Endothelial cell of umbilical vein (primary cell): ENCODE measurements at regions not wholly inside any gene's neighbourhood (a gene's known extent, or its start where the extent isn't known, plus 50 kb on each side); places are given as distances from the start of the nearest gene placed in this dataset.

ENCODE experiments used
- BruUV-seq: library from RNA; stranded (reverse); fragments of 400-500 nt; replicated peaks from 2 replicates; lab custom pipeline; 2021; lab: Mats Ljungman, UMichigan
- CTCF ChIA-PET: fragments of 300-600, 350-600 bp; sonication (Branson Sonifier 250); formaldehyde crosslinking; loops from one replicate; lab custom pipeline; 2021; ENCODE audit warnings: antibody characterized with exemption, inconsistent platforms; lab: Charles Lee
- POLR2A ChIA-PET: fragments of 300-600, 350-600 bp; sonication (Branson Sonifier 250); formaldehyde crosslinking; loops from one replicate; lab custom pipeline; 2021; ENCODE audit warnings: antibody characterized with exemption, inconsistent platforms; lab: Charles Lee
- DNase-seq: peaks from one replicate; pipeline ENCODE4 v3.0.0-alpha.2; 2011; ENCODE audit warnings: low read depth, low spot score
- FAIRE-seq: peaks from 2 replicates; lab custom pipeline; 2011; peaks lifted over from hg19 to GRCh38; lab: Jason Lieb, UNC
- H2AFZ ChIP-seq: 2 replicates; pipeline ENCODE4 v1.6.0; 2012; ENCODE audit warnings: low read depth, low read length, control low read depth, inconsistent platforms
- H3K27ac ChIP-seq: 2 replicates; pipeline ENCODE4 v1.5.1; 2011; ENCODE audit warnings: low read depth, mild to moderate bottlenecking, control low read depth, low read length, moderate library complexity; ENCODE audit not compliant: insufficient read depth
- H3K27me3 ChIP-seq, 2 experiments: 2 replicates each; pipeline versions ENCODE4 v1.6.0 to v1.6.1; 2011; ENCODE audit warnings: low read length in 2 of 2, mixed read lengths in 1 of 2; ENCODE audit not compliant: control insufficient read depth in 2 of 2, insufficient read depth in 2 of 2
- H3K36me3 ChIP-seq, 2 experiments: 2 replicates in 1 of 2; 3 replicates in 1 of 2; pipeline ENCODE4 v1.5.1; 2011; ENCODE audit warnings: low read length in 2 of 2, mild to moderate bottlenecking in 1 of 2, moderate library complexity in 1 of 2; ENCODE audit not compliant: control insufficient read depth in 2 of 2, insufficient read depth in 2 of 2; ENCODE audit errors: extremely low read depth in 1 of 2
- H3K4me1 ChIP-seq: 3 replicates; pipeline ENCODE4 v1.5.1; 2011; ENCODE audit warnings: mild to moderate bottlenecking, low read length; ENCODE audit not compliant: control insufficient read depth, insufficient read depth; ENCODE audit errors: extremely low read depth
- H3K4me2 ChIP-seq: 2 replicates; pipeline ENCODE4 v1.6.1; 2011; ENCODE audit warnings: low read length, control low read depth, mixed read lengths; ENCODE audit not compliant: insufficient read depth
- H3K4me3 ChIP-seq, 3 experiments: fragments of 200-600 bp in 1 of 3; sonication (generic), shearing (Covaris generic) in 1 of 3; replicated peaks in 1 of 3; 2 replicates each; pipeline ENCODE4 v1.5.1; 2011 to 2016; ENCODE audit warnings: control low read depth in 3 of 3, low read length in 3 of 3, mild to moderate bottlenecking in 2 of 3, inconsistent platforms in 1 of 3, low read depth in 1 of 3, moderate library complexity in 1 of 3; ENCODE audit not compliant: insufficient read depth in 1 of 3
- H3K79me2 ChIP-seq: 2 replicates; pipeline ENCODE4 v1.6.0; 2012; ENCODE audit warnings: low read length, inconsistent platforms; ENCODE audit not compliant: control insufficient read depth, insufficient read depth
- H3K9ac ChIP-seq: replicated peaks from 2 replicates; pipeline ENCODE3; 2011; ENCODE audit warnings: low read length, control low read depth; ENCODE audit not compliant: insufficient read depth; ENCODE audit errors: extremely low read depth
- H3K9me1 ChIP-seq: replicated peaks from 3 replicates; pipeline ENCODE4 v1.6.0; 2011; ENCODE audit warnings: mild to moderate bottlenecking, low read length; ENCODE audit not compliant: control insufficient read depth, insufficient read depth; ENCODE audit errors: extremely low read depth
- H3K9me3 ChIP-seq: replicated peaks from 2 replicates; pipeline ENCODE4 v1.5.1; 2012; ENCODE audit warnings: low read length, inconsistent platforms; ENCODE audit not compliant: control insufficient read depth, insufficient read depth
- H4K20me1 ChIP-seq: replicated peaks from 2 replicates; pipeline ENCODE3; 2011; ENCODE audit warnings: mild to moderate bottlenecking, low read length; ENCODE audit not compliant: control insufficient read depth, insufficient read depth; ENCODE audit errors: extremely low read depth
- CTCF ChIP-seq, 2 donors: IDR thresholded peaks; 1 replicate in 1 of 2; 2 replicates in 1 of 2; pipeline ENCODE4 v1.5.1; 2011; ENCODE audit warnings: low read length in 2 of 2, mild to moderate bottlenecking in 2 of 2, moderate library complexity in 2 of 2, control low read depth in 1 of 2, inconsistent platforms in 1 of 2, low read depth in 1 of 2; ENCODE audit not compliant: insufficient read depth in 1 of 2; ENCODE audit errors: extremely low read depth in 1 of 2
- EZH2 ChIP-seq: IDR thresholded peaks from 2 replicates; pipeline ENCODE4 v1.6.1; 2012; ENCODE audit warnings: borderline replicate concordance, low read depth, mild to moderate bottlenecking, moderate library complexity, low read length, inconsistent platforms; ENCODE audit not compliant: severe bottlenecking
- FOS ChIP-seq: IDR thresholded peaks from 2 replicates; pipeline ENCODE4 v1.6.1; 2011; ENCODE audit warnings: mild to moderate bottlenecking, low read length, moderate library complexity, borderline replicate concordance; ENCODE audit not compliant: insufficient read depth
- GATA2 ChIP-seq: IDR thresholded peaks from 2 replicates; pipeline ENCODE4 v1.7.0; 2011; ENCODE audit warnings: low read depth, mild to moderate bottlenecking, moderate library complexity, mixed read lengths, low read length; ENCODE audit not compliant: insufficient read length, insufficient read depth
- JUN ChIP-seq: IDR thresholded peaks from 2 replicates; pipeline ENCODE4 v1.6.1; 2011; ENCODE audit warnings: borderline replicate concordance, low read depth; ENCODE audit not compliant: insufficient read length, insufficient read depth
- MAX ChIP-seq: IDR thresholded peaks from 2 replicates; pipeline ENCODE4 v1.6.1; 2011; ENCODE audit not compliant: insufficient read depth, insufficient read length
- MYC ChIP-seq: IDR thresholded peaks from one replicate; pipeline ENCODE4 v1.6.1; 2011; ENCODE audit warnings: mild to moderate bottlenecking, low read depth, low read length
- POLR2A ChIP-seq: IDR thresholded peaks from 2 replicates; pipeline ENCODE4 v1.6.1; 2012; ENCODE audit warnings: low read depth, mild to moderate bottlenecking, control low read depth, low read length
- POLR2AphosphoS5 ChIP-seq: IDR thresholded peaks from 2 replicates; pipeline ENCODE4 v1.6.1; 2012; ENCODE audit warnings: low read depth, mild to moderate bottlenecking, control low read depth, low read length, moderate library complexity; ENCODE audit not compliant: insufficient read depth
- dilution Hi-C: fragments of 300-500 bp; cut with MboI; formaldehyde crosslinking; loops from one replicate; pipeline ENCODE4 v1.15.0; 2019; ENCODE audit warnings: low sequenced_read_pairs; ENCODE audit not compliant: extremely low pct_ligation_motif_present
- intact Hi-C: fragments of 100-400 bp; cut with micrococcal nuclease; formaldehyde crosslinking; loops from one replicate; pipeline ENCODE4 v1.10.0; 2022

- FAIRE-seq = no peak
- CTCF ChIA-PET = no interaction called here
- intact Hi-C loops = no loop called here
Measured at GRCh38 chr3:162777118-162777517, 1280.5 kb downstream of the OTOL1 start.

More at GRCh38 chr3:162777118-162777517, 1280.5 kb downstream of the OTOL1 start:
- H3K27ac ChIP-seq = no peak overlapping the region
- no peaks in the 10 kb centered on the region for H4K20me1 ChIP-seq
- H3K9me1 ChIP-seq = no peaks in the 10 kb centered on the region
- dilution Hi-C loops = no loop called here
- H3K36me3 ChIP-seq = no peaks in the 10 kb centered on the region
- no peaks in the 10 kb centered on the region for H3K4me1 ChIP-seq
- no peak overlapping the region for H2AFZ ChIP-seq
- DNase-seq = no peak
- POLR2A ChIA-PET = no interaction called here
- no TSS peak for BruUV-seq
- H3K4me2 ChIP-seq = no peak overlapping the region
- TF ChIP-seq POLR2AphosphoS5 (no peak), EZH2 (no peak), MAX (no peak), MYC (no peak), POLR2A (no peak), JUN (no peak), CTCF (IDR thresholded peaks at IDR 0.05; ENCODE audit: extremely low read depth in 1 of 2, insufficient read depth in 1 of 2, low read depth in 1 of 2, low read length in 2 of 2) (no peak), GATA2 (no peak), FOS (no peak)
- no peaks in the 10 kb centered on the region for H3K79me2 ChIP-seq
- H3K4me3 ChIP-seq = no peak overlapping the region
- H3K9ac ChIP-seq = no peak overlapping the region
- H3K9me3 ChIP-seq = no peaks in the 10 kb centered on the region
- no peaks in the 10 kb centered on the region for H3K27me3 ChIP-seq
